Type B pancreatic cell (in vitro differentiated cells): ENCODE measurements at regions not wholly inside any gene's neighbourhood (a gene's known extent, or its start where the extent isn't known, plus 50 kb on each side); places are given as distances from the start of the nearest gene placed in this dataset.

Experiments
- DNase-seq: peaks from one replicate; pipeline ENCODE4 v3.0.0; 2021; ENCODE audit warnings: mixed read lengths; ENCODE audit not compliant: unreplicated experiment; ENCODE audit errors: extremely low spot score
- H3K27ac Mint-ChIP-seq: 2 replicates; pipeline ENCODE4 v1.8.0; 2021; ENCODE audit warnings: mild to moderate bottlenecking, mixed read lengths
- H3K27me3 Mint-ChIP-seq: 2 replicates; pipeline ENCODE4 v1.8.0; 2021; ENCODE audit warnings: mixed read lengths
- H3K36me3 Mint-ChIP-seq: 2 replicates; pipeline ENCODE4 v1.8.0; 2021; ENCODE audit warnings: mixed read lengths
- H3K4me1 Mint-ChIP-seq: one replicate; pipeline ENCODE4 v1.8.0; 2021; ENCODE audit warnings: mixed read lengths; ENCODE audit not compliant: unreplicated experiment
- H3K4me3 Mint-ChIP-seq: 2 replicates; pipeline ENCODE4 v1.8.0; 2021; ENCODE audit warnings: mild to moderate bottlenecking, mixed read lengths
- H3K9me3 Mint-ChIP-seq: 2 replicates; pipeline ENCODE4 v1.8.0; 2021; ENCODE audit warnings: mixed read lengths
- CTCF ChIP-seq: fragments of 200-600 bp; sonication (generic); conservative IDR thresholded peaks from 2 replicates; pipeline ENCODE4 v1.5.0; 2021; ENCODE audit warnings: antibody characterized with exemption, mild to moderate bottlenecking

- Mint-ChIP-seq H3K4me1 (no peaks in the 10 kb centered on the region), H3K27ac (no peak overlapping the region), H3K4me3 (no peak overlapping the region), H3K27me3 (peaks cover 16% of the 10 kb centered on the region), H3K9me3 (peaks cover 7% of the 10 kb centered on the region), H3K36me3 (no peaks in the 10 kb centered on the region)
- TF ChIP-seq CTCF = no peak
- no peak for DNase-seq
Observed at GRCh38 chr16:87108941-87109340, 208.3 kb downstream of the C16orf95 start.

- Mint-ChIP-seq H3K4me3 (no peak overlapping the region), H3K4me1 (no peaks in the 10 kb centered on the region), H3K27ac (no peak overlapping the region), H3K36me3 (no peaks in the 10 kb centered on the region), H3K9me3 (no peaks in the 10 kb centered on the region), H3K27me3 (peaks cover 11% of the 10 kb centered on the region)
- TF ChIP-seq CTCF = no peak
- no peak for DNase-seq
Observed at GRCh38 chr16:87114832-87115231, 202.4 kb downstream of the C16orf95 start.

GRCh38 chr16:87115646-87116045 lies 201.5 kb downstream of the C16orf95 start:
- H3K36me3 Mint-ChIP-seq = no peaks in the 10 kb centered on the region
- no peak for DNase-seq
- no peaks in the 10 kb centered on the region for H3K9me3 Mint-ChIP-seq
- no peak overlapping the region for H3K27ac Mint-ChIP-seq
- no peaks in the 10 kb centered on the region for H3K4me1 Mint-ChIP-seq
- no peak for TF ChIP-seq CTCF
- no peak overlapping the region for H3K4me3 Mint-ChIP-seq
- peaks cover 11% of the 10 kb centered on the region for H3K27me3 Mint-ChIP-seq

- no peak overlapping the region for H3K27ac Mint-ChIP-seq
- H3K27me3 Mint-ChIP-seq = peaks cover 7% of the 10 kb centered on the region
Observed at GRCh38 chr16:87117936-87118335, 199.3 kb downstream of the C16orf95 start.

GRCh38 chr16:87119168-87119567 lies 198.0 kb downstream of the C16orf95 start:
- no peak for TF ChIP-seq CTCF
- DNase-seq = no peak
- Mint-ChIP-seq H3K27me3 (peaks cover 3% of the 10 kb centered on the region), H3K9me3 (no peaks in the 10 kb centered on the region), H3K36me3 (no peaks in the 10 kb centered on the region), H3K4me1 (no peaks in the 10 kb centered on the region), H3K4me3 (no peak overlapping the region), H3K27ac (no peak overlapping the region)

More at GRCh38 chr16:87117936-87118335, 199.3 kb downstream of the C16orf95 start:
- Mint-ChIP-seq H3K4me1 (no peaks in the 10 kb centered on the region), H3K36me3 (no peaks in the 10 kb centered on the region), H3K4me3 (no peak overlapping the region), H3K9me3 (no peaks in the 10 kb centered on the region)
- no peak for TF ChIP-seq CTCF
- no peak for DNase-seq

GRCh38 chr16:87119748-87120147 lies 197.4 kb downstream of the C16orf95 start:
- Mint-ChIP-seq H3K4me3 (no peak overlapping the region), H3K27ac (no peak overlapping the region), H3K27me3 (no peaks in the 10 kb centered on the region), H3K4me1 (no peaks in the 10 kb centered on the region), H3K36me3 (no peaks in the 10 kb centered on the region), H3K9me3 (no peaks in the 10 kb centered on the region)
- TF ChIP-seq CTCF = no peak
- DNase-seq = no peak
